Muscle layer of colon (tissue), 2 donors: ENCODE measurements at regions not wholly inside any gene's neighbourhood (a gene's known extent, or its start where the extent isn't known, plus 50 kb on each side); places are given as distances from the start of the nearest gene placed in this dataset.
"Not testable (repeated sequence)": the region's sequence is repeated elsewhere in the genome, so short reads cannot be mapped to it uniquely, and the experiment has no call there.

Source experiments
- H3K27ac ChIP-seq: one replicate; pipeline ENCODE4 v1.7.0; 2013; ENCODE audit warnings: low read depth, mild to moderate bottlenecking, low read length, moderate library complexity
- H3K27me3 ChIP-seq, 2 donors: one replicate each; pipeline ENCODE4 v1.7.0; 2013; ENCODE audit warnings: low read length in 2 of 2, mild to moderate bottlenecking in 2 of 2; ENCODE audit not compliant: insufficient read depth in 2 of 2, control insufficient read depth in 1 of 2
- H3K36me3 ChIP-seq: one replicate; pipeline ENCODE4 v1.7.0; 2013; ENCODE audit warnings: mild to moderate bottlenecking, low read length; ENCODE audit not compliant: insufficient read depth
- H3K4me1 ChIP-seq: one replicate; pipeline ENCODE4 v1.7.0; 2013; ENCODE audit warnings: mild to moderate bottlenecking, low read length; ENCODE audit not compliant: insufficient read depth
- H3K4me3 ChIP-seq, 2 donors: one replicate each; pipeline ENCODE4 v1.7.0; 2013; ENCODE audit warnings: low read length in 2 of 2, low read depth in 1 of 2, mild to moderate bottlenecking in 1 of 2, moderate library complexity in 1 of 2
- H3K9ac ChIP-seq: one replicate; pipeline ENCODE4 v1.7.0; 2013; ENCODE audit warnings: low read length
- H3K9me3 ChIP-seq: one replicate; pipeline ENCODE4 v1.7.0; 2013; ENCODE audit warnings: mild to moderate bottlenecking, low read length
- donor health status: abdominal sarcoma.
- donor health status: Adenocarcinoma of cecum.

GRCh38 chrX:55907968-55908607 lies 190.5 kb downstream of the RRAGB start:
- Histone ChIP-seq H3K4me1 (no peaks in the 10 kb centered on the region), H3K4me3 (peak overlapping the region; percentile 33 to 79), H3K9me3 (no peaks in the 10 kb centered on the region), H3K27me3 (no peaks in the 10 kb centered on the region), H3K36me3 (no peaks in the 10 kb centered on the region), H3K9ac (no peak overlapping the region), H3K27ac (peak overlapping the region; percentile 45)

GRCh38 chrX:55908661-55909212 lies 191.2 kb downstream of the RRAGB start:
- Histone ChIP-seq H3K9me3 (no peaks in the 10 kb centered on the region), H3K4me3 (peak overlapping the region; percentile 33 to 79), H3K27ac (peak overlapping the region; percentile 45), H3K4me1 (no peaks in the 10 kb centered on the region), H3K36me3 (no peaks in the 10 kb centered on the region), H3K9ac (no peak overlapping the region), H3K27me3 (no peaks in the 10 kb centered on the region)

GRCh38 chrX:55919367-55920221 lies 202.0 kb downstream of the RRAGB start:
- Histone ChIP-seq H3K36me3 (no peaks in the 10 kb centered on the region), H3K4me1 (no peaks in the 10 kb centered on the region), H3K27me3 (peaks cover 0 to 8% of the 10 kb centered on the region in 2 donors), H3K27ac (no peak overlapping the region), H3K4me3 (no peak overlapping the region), H3K9ac (no peak overlapping the region), H3K9me3 (no peaks in the 10 kb centered on the region)

- H3K27ac ChIP-seq = no peak overlapping the region
- peaks cover 0 to 4% of the 10 kb centered on the region in 2 donors for H3K27me3 ChIP-seq
- H3K4me3 ChIP-seq = no peak overlapping the region
- no peaks in the 10 kb centered on the region for H3K9me3 ChIP-seq
- no peak overlapping the region for H3K9ac ChIP-seq
- H3K4me1 ChIP-seq = no peaks in the 10 kb centered on the region
- no peaks in the 10 kb centered on the region for H3K36me3 ChIP-seq
Measured at GRCh38 chrX:55924574-55924973, 207.0 kb downstream of the RRAGB start.

GRCh38 chrX:55928529-55928928 lies 211.0 kb downstream of the RRAGB start:
- H3K27ac ChIP-seq, H3K36me3 ChIP-seq, H3K27me3 ChIP-seq, H3K4me3 ChIP-seq, H3K4me1 ChIP-seq, H3K9me3 ChIP-seq, H3K9ac ChIP-seq: not testable (repeated sequence)
